Skeletal muscle tissue (tissue), 3 donors: ENCODE measurements at regions not wholly inside any gene's neighbourhood (a gene's known extent, or its start where the extent isn't known, plus 50 kb on each side); places are given as distances from the start of the nearest gene placed in this dataset.

ENCODE experiments used
- H3K27ac ChIP-seq: one replicate; pipeline ENCODE4 v1.7.0; 2013; ENCODE audit warnings: mild to moderate bottlenecking, low read depth, low read length, inconsistent platforms
- H3K27me3 ChIP-seq, 3 donors: one replicate each; pipeline ENCODE4 v1.7.0; 2013; ENCODE audit warnings: low read length in 3 of 3; ENCODE audit not compliant: control insufficient read depth in 3 of 3, insufficient read depth in 3 of 3
- H3K36me3 ChIP-seq, 3 donors: one replicate each; pipeline ENCODE4 v1.7.0; 2013; ENCODE audit warnings: low read length in 3 of 3; ENCODE audit not compliant: control insufficient read depth in 3 of 3, insufficient read depth in 3 of 3
- H3K4me1 ChIP-seq, 3 donors: one replicate each; pipeline ENCODE4 v1.7.0; 2013; ENCODE audit warnings: low read length in 3 of 3, mild to moderate bottlenecking in 3 of 3; ENCODE audit not compliant: control insufficient read depth in 3 of 3, insufficient read depth in 3 of 3
- H3K4me3 ChIP-seq, 3 donors: one replicate each; pipeline ENCODE4 v1.7.0; 2013; ENCODE audit warnings: low read length in 3 of 3
- H3K9ac ChIP-seq, 3 donors: one replicate each; pipeline ENCODE4 v1.7.0; 2013; ENCODE audit warnings: low read length in 3 of 3, mild to moderate bottlenecking in 3 of 3, moderate library complexity in 2 of 3, low read depth in 1 of 3
- H3K9me3 ChIP-seq, 3 donors: one replicate each; pipeline ENCODE4 v1.7.0; 2013; ENCODE audit warnings: low read length in 3 of 3; ENCODE audit not compliant: control insufficient read depth in 3 of 3
- donor health status: Osteomylitis.

- Histone ChIP-seq H3K4me1 (no peaks in the 10 kb centered on the region), H3K36me3 (no peaks in the 10 kb centered on the region), H3K27ac (no peak overlapping the region), H3K9ac (no peak overlapping the region), H3K9me3 (no peaks in the 10 kb centered on the region), H3K4me3 (no peak overlapping the region), H3K27me3 (no peaks in the 10 kb centered on the region)
Measured at GRCh38 chr12:13812168-13812567, 169.2 kb downstream of the GRIN2B start.

GRCh38 chr12:13811061-13811460, 170.3 kb downstream of the GRIN2B start:
- H3K4me1 ChIP-seq: no peaks in the 10 kb centered on the region
- no peak overlapping the region for H3K9ac ChIP-seq
- H3K9me3 ChIP-seq: no peaks in the 10 kb centered on the region
- H3K27ac ChIP-seq: no peak overlapping the region
- no peaks in the 10 kb centered on the region for H3K36me3 ChIP-seq
- H3K4me3 ChIP-seq: no peak overlapping the region
- no peaks in the 10 kb centered on the region for H3K27me3 ChIP-seq

GRCh38 chr12:13805041-13805440, 176.4 kb downstream of the GRIN2B start:
- Histone ChIP-seq H3K4me1 (no peaks in the 10 kb centered on the region), H3K27ac (no peak overlapping the region), H3K36me3 (no peaks in the 10 kb centered on the region), H3K4me3 (no peak overlapping the region), H3K9me3 (no peaks in the 10 kb centered on the region), H3K9ac (no peak overlapping the region), H3K27me3 (no peaks in the 10 kb centered on the region)

DNA sequence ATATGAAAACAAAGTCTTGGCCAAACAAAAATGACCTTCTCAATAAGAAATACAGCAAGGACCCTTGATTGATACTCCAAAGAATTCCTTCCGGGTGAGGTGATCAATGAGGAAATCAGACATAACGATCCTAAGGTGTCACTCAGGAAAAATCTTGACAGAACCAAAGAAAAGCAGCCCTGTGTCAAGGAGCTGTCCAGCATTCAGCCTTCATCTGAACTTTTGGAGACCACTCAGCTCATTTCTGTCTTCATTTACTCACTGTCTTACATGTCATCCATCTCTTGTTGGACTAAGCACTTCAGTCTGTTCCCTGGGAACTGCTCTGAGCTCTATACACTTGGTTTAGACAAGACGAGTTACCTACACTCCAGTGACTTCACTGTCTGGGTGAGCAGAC, 179.9 kb downstream of the GRIN2B start:
- Histone ChIP-seq H3K27ac (no peak overlapping the region), H3K4me1 (no peaks in the 10 kb centered on the region), H3K36me3 (no peaks in the 10 kb centered on the region), H3K27me3 (no peaks in the 10 kb centered on the region), H3K9me3 (no peaks in the 10 kb centered on the region), H3K4me3 (no peak overlapping the region), H3K9ac (no peak overlapping the region)

DNA sequence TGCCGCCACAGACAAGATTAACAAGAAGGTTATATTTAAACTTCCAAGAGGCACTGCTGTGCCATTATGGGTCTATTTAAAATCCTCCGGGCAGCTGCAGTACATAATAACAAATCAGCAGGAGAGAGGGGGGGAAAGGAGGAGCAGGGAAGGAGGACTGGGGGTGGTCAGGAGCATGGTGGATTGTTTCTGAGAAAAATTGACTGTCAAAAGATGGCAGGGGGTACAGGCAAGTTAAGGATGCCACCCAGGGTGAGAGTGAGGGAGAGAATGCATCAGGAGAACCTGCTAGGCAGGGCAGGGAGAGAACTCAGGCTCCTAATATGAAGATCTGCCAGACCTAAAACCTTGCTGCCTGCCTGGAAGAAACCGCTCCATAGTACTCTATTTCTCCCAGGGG, 181.8 kb downstream of the GRIN2B start:
- Histone ChIP-seq H3K9ac (no peak overlapping the region), H3K36me3 (no peaks in the 10 kb centered on the region), H3K27me3 (no peaks in the 10 kb centered on the region), H3K4me1 (no peaks in the 10 kb centered on the region), H3K4me3 (no peak overlapping the region), H3K27ac (no peak overlapping the region), H3K9me3 (no peaks in the 10 kb centered on the region)

DNA sequence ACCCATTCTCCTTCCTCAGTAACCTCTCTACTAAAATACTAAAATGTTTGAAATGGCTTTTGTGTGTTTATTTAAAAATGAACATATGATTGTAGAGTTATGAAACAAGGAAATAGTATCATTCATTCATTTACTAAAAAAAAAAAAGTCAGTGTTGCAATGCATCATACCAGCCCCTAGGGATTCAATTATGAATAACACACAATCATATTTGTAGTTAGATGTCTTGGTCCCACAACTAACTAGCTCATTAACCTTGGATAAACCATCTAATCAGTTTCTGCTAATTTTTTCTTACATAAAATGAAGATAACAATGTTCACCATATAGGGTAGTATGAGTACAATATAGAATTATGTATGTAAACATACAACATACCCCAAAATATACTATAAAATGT, 183.2 kb downstream of the GRIN2B start:
- Histone ChIP-seq H3K27me3 (no peaks in the 10 kb centered on the region), H3K9ac (no peak overlapping the region), H3K9me3 (no peaks in the 10 kb centered on the region), H3K4me1 (no peaks in the 10 kb centered on the region), H3K27ac (no peak overlapping the region), H3K4me3 (no peak overlapping the region), H3K36me3 (no peaks in the 10 kb centered on the region)

GRCh38 chr12:13794706-13795105, 186.7 kb downstream of the GRIN2B start:
- Histone ChIP-seq H3K4me1 (no peaks in the 10 kb centered on the region), H3K4me3 (no peak overlapping the region), H3K36me3 (no peaks in the 10 kb centered on the region), H3K27ac (no peak overlapping the region), H3K27me3 (no peaks in the 10 kb centered on the region), H3K9ac (no peak overlapping the region), H3K9me3 (no peaks in the 10 kb centered on the region)

DNA sequence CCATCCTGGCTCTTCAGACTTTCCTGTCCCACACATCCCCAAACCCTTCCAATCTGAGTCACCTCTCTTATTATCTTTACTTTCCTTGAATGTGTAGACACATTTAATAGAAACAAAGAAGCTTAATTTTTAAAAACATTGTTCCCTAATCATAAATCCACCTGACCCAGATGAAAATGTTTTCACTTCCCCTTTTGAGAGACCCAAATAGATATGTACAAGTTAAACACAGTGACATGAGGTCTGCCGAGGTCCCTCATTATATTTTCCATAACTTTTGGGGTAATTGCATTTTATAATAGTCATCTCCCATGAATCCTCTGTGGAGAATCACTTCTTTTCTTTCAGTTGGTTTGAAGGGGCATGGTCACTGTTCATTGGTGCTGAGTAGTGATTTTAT, 191.1 kb downstream of the GRIN2B start:
- Histone ChIP-seq H3K9me3 (no peaks in the 10 kb centered on the region), H3K9ac (no peak overlapping the region), H3K27ac (no peak overlapping the region), H3K36me3 (no peaks in the 10 kb centered on the region), H3K27me3 (no peaks in the 10 kb centered on the region), H3K4me1 (no peaks in the 10 kb centered on the region), H3K4me3 (no peak overlapping the region)

- H3K27ac ChIP-seq: no peak overlapping the region
- H3K9ac ChIP-seq: no peak overlapping the region
- no peaks in the 10 kb centered on the region for H3K9me3 ChIP-seq
- H3K4me1 ChIP-seq: no peaks in the 10 kb centered on the region
- H3K4me3 ChIP-seq: no peak overlapping the region
- no peaks in the 10 kb centered on the region for H3K27me3 ChIP-seq
- no peaks in the 10 kb centered on the region for H3K36me3 ChIP-seq
Measured at GRCh38 chr12:13788626-13789025, 192.8 kb downstream of the GRIN2B start.

- H3K27ac ChIP-seq: no peak overlapping the region
- no peaks in the 10 kb centered on the region for H3K4me1 ChIP-seq
- H3K27me3 ChIP-seq: no peaks in the 10 kb centered on the region
- H3K9ac ChIP-seq: no peak overlapping the region
- H3K36me3 ChIP-seq: no peaks in the 10 kb centered on the region
- H3K4me3 ChIP-seq: no peak overlapping the region
- H3K9me3 ChIP-seq: no peaks in the 10 kb centered on the region
Measured at GRCh38 chr12:13786646-13787045, 194.8 kb downstream of the GRIN2B start.

DNA sequence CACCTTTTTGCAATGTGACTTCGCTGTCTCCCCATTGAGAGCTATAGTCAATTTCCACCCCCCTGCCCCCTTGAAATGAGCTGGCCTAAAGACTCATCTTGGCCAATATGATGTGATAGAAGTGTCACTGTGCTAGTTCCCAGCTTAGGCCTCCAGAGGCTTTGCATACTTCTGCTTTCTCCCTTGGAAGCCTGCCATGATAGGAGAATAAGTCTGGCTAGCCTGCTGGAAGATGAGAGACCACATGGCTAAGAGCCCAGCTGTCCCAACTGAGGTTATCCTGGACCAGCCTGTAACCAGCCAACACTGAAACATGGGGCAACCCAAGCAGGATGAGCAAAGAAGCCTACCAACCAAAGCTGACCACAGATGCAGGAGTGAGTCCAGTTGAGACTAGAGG, 196.9 kb downstream of the GRIN2B start:
- Histone ChIP-seq H3K27me3 (no peaks in the 10 kb centered on the region), H3K36me3 (no peaks in the 10 kb centered on the region), H3K4me3 (no peak overlapping the region), H3K9ac (no peak overlapping the region), H3K4me1 (no peaks in the 10 kb centered on the region), H3K27ac (no peak overlapping the region), H3K9me3 (no peaks in the 10 kb centered on the region)
